ENCODE measurements at regions not wholly inside any gene's neighbourhood (a gene's known extent, or its start where the extent isn't known, plus 50 kb on each side); places are given as distances from the start of the nearest gene placed in this dataset.

DNA sequence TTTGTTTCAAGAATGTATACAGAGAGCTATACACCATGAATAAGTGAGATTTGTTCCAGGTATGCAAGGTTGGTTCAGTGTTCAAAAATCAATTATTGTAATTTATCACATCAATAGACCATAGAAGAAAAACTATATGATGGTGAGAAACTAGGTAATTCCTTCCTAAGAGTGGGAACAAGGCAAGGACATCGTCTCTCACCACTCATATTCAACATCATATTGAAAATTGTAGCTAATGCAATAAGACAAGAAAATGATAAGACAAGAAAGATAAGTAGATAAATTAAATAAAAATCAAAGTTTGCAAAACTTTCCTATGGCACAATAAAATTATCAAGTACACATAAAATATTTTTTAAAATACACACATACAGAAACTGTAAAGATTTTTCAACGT lies 385.3 kb upstream of the COBL start:
- Histone ChIP-seq H3K4me1 (ENCODE audit: control insufficient read depth, insufficient read depth, low read length) (no peaks in the 10 kb centered on the region), H3K4me3 (ENCODE audit: low read length) (no peak overlapping the region), H3K27me3 (ENCODE audit: control insufficient read depth, insufficient read depth, low read length) (no peaks in the 10 kb centered on the region), H3K9me3 (ENCODE audit: control insufficient read depth, insufficient read depth, low read length) (no peaks in the 10 kb centered on the region), H3K36me3 (ENCODE audit: control insufficient read depth, insufficient read depth, low read length) (no peaks in the 10 kb centered on the region), H3K27ac (ENCODE audit: low read length) (no peak overlapping the region)
- 100% methylated on average over 1 of the region's 2 CpGs for WGBS (ENCODE audit: insufficient coverage, insufficient read length)
- DNase-seq (ENCODE audit: low read depth, low spot score), result no peak

DNA sequence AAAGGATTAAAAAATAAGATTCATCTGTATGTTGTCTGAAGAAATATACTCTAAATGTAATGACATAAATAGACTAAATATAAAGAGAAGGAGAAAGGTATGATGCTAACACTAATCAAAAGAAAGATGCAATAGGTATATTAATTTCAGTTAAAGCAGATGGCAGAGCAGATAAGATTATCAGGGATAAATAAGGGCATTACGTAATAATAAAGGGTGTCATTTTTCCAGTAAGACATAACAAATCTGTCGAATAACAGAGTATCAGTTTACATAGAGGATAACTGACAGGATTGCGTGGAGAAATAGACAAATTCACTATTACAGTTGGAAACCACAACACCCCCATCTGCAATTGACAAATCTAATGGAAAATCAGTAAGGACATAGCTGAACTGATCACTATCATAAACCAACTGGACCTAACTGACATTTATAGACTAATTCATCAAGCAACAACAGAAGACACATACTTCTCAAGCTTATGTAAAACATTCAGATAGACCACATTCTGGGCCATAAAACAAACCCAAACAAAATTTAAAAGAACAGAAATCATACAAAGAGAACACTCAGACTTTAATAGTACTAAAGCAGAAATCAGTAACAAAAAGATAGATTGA lies 384.1 kb upstream of the COBL start:
- Histone ChIP-seq H3K27me3 (ENCODE audit: control insufficient read depth, insufficient read depth, low read length) (no peaks in the 10 kb centered on the region), H3K27ac (ENCODE audit: low read length) (no peak overlapping the region), H3K4me1 (ENCODE audit: control insufficient read depth, insufficient read depth, low read length) (no peaks in the 10 kb centered on the region), H3K9me3 (ENCODE audit: control insufficient read depth, insufficient read depth, low read length) (no peaks in the 10 kb centered on the region), H3K36me3 (ENCODE audit: control insufficient read depth, insufficient read depth, low read length) (no peaks in the 10 kb centered on the region), H3K4me3 (ENCODE audit: low read length) (no peak overlapping the region)
- DNase-seq (ENCODE audit: low read depth, low spot score), result no peak
- no CpG with 5 or more reads among the region's 3 CpGs for WGBS (ENCODE audit: insufficient coverage, insufficient read length)

DNA sequence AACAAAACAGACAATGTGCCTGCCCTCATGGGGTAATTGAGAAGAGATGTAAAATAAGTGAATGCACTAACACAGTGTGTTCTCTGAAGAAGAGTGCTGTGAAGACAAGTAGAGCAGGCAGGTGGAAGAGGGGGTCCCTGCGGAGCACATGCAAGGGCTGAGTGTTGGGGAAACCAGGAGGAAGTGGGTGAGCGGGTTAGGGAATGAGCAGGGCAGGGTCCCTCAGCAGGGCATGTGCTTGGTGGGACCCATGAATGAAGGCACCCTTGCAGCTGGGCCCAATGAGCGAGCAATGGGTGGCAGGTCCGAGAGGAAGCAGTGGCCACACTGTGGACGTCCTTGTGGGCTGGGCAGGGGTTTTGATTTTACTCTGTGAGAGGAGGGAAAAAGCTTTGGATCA lies 376.6 kb upstream of the COBL start:
- Histone ChIP-seq H3K4me1 (ENCODE audit: control insufficient read depth, insufficient read depth, low read length) (no peaks in the 10 kb centered on the region), H3K27me3 (ENCODE audit: control insufficient read depth, insufficient read depth, low read length) (no peaks in the 10 kb centered on the region), H3K4me3 (ENCODE audit: low read length) (no peak overlapping the region), H3K27ac (ENCODE audit: low read length) (no peak overlapping the region), H3K36me3 (ENCODE audit: control insufficient read depth, insufficient read depth, low read length) (no peaks in the 10 kb centered on the region), H3K9me3 (ENCODE audit: control insufficient read depth, insufficient read depth, low read length) (no peaks in the 10 kb centered on the region)
- DNase-seq (ENCODE audit: low read depth, low spot score), result no peak
- WGBS (ENCODE audit: insufficient coverage, insufficient read length), result no CpG with 5 or more reads among the region's 5 CpGs

DNA sequence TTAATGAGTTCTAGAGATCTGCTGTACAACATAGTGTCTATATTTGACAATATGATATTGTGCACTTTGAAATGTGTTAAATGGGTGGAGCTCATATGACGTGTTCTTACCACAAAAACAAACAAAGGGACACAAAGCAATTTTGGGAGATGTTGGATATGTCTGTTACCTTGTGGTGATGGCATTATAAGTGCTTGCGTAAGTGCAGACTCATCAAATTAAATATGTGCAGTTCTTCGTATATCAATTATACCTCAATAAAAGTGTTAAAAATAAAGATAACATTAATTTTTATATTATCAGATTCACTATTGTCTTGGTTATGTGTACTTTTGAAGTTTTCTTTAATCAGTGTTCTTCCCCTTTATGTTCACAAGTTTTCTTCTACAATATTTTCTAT lies 372.9 kb upstream of the COBL start:
- Histone ChIP-seq H3K4me1 (ENCODE audit: control insufficient read depth, insufficient read depth, low read length) (no peaks in the 10 kb centered on the region), H3K27ac (ENCODE audit: low read length) (no peak overlapping the region), H3K27me3 (ENCODE audit: control insufficient read depth, insufficient read depth, low read length) (no peaks in the 10 kb centered on the region), H3K36me3 (ENCODE audit: control insufficient read depth, insufficient read depth, low read length) (no peaks in the 10 kb centered on the region), H3K4me3 (ENCODE audit: low read length) (no peak overlapping the region), H3K9me3 (ENCODE audit: control insufficient read depth, insufficient read depth, low read length) (no peaks in the 10 kb centered on the region)
- DNase-seq (ENCODE audit: low read depth, low spot score), result no peak
- no CpG with 5 or more reads among the region's 3 CpGs for WGBS (ENCODE audit: insufficient coverage, insufficient read length)

GRCh38 chr7:51685794-51686193 lies 369.2 kb upstream of the COBL start:
- H3K27ac ChIP-seq (ENCODE audit: low read length), result no peak overlapping the region
- no peaks in the 10 kb centered on the region for H3K36me3 ChIP-seq (ENCODE audit: control insufficient read depth, insufficient read depth, low read length)
- no peak for DNase-seq (ENCODE audit: low read depth, low spot score)
- WGBS (ENCODE audit: insufficient coverage, insufficient read length), result no CpG with 5 or more reads among the region's 4 CpGs
- H3K9me3 ChIP-seq (ENCODE audit: control insufficient read depth, insufficient read depth, low read length), result no peaks in the 10 kb centered on the region
- no peak overlapping the region for H3K4me3 ChIP-seq (ENCODE audit: low read length)
- H3K4me1 ChIP-seq (ENCODE audit: control insufficient read depth, insufficient read depth, low read length), result no peaks in the 10 kb centered on the region
- no peaks in the 10 kb centered on the region for H3K27me3 ChIP-seq (ENCODE audit: control insufficient read depth, insufficient read depth, low read length)

DNA sequence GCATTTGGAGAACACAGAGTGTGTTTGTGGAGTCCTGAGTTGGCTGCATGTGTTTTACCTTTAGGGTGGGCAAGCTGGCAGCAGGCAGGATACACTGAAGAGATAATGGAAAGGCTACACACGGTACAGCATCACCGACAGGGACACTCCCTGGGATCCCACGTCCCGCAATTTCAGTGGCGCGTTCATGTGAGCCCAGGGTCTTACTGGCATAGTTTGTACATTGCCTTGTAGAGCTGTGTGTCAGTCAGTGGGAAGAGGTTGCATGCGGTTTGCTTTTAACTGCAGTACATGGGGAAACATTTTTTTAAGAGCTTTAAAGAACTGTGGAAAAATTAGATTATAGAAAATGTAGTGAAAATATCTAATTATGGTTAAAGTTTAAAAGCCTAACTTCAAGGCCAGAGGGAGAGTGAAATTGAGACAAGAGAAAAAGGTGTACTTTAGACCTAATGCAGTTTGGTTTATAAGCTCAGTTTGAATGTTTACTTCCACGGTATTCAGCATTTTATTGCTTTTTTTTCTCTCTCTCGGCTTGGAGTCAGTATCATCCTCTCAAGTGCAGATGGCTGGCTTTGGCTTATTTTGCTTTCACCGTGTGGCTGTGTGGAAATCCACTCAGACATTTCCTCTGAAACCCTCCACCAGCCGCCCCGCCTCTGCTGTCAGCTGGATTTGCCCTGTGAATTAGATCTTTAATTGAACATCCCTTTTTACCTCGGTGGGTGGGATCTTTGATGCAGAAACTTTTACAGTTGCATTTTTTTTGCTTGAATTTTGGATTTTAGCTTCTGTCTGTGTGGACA lies 364.2 kb upstream of the COBL start:
- WGBS (ENCODE audit: insufficient coverage, insufficient read length), result 100% methylated on average over 1 of the region's 13 CpGs
- no peak for DNase-seq (ENCODE audit: low read depth, low spot score)
- no peaks in the 10 kb centered on the region for H3K9me3 ChIP-seq (ENCODE audit: control insufficient read depth, insufficient read depth, low read length)

GRCh38 chr7:51679358-51679757 lies 362.7 kb upstream of the COBL start:
- Histone ChIP-seq H3K4me3 (ENCODE audit: low read length) (no peak overlapping the region), H3K27me3 (ENCODE audit: control insufficient read depth, insufficient read depth, low read length) (no peaks in the 10 kb centered on the region), H3K27ac (ENCODE audit: low read length) (no peak overlapping the region), H3K4me1 (ENCODE audit: control insufficient read depth, insufficient read depth, low read length) (no peaks in the 10 kb centered on the region), H3K36me3 (ENCODE audit: control insufficient read depth, insufficient read depth, low read length) (no peaks in the 10 kb centered on the region), H3K9me3 (ENCODE audit: control insufficient read depth, insufficient read depth, low read length) (no peaks in the 10 kb centered on the region)
- WGBS (ENCODE audit: insufficient coverage, insufficient read length), result no CpG with 5 or more reads among the region's 9 CpGs
- DNase-seq (ENCODE audit: low read depth, low spot score), result no peak

More for the DNA sequence above, 364.2 kb upstream of the COBL start:
- Histone ChIP-seq H3K4me3 (ENCODE audit: low read length) (no peak overlapping the region), H3K36me3 (ENCODE audit: control insufficient read depth, insufficient read depth, low read length) (no peaks in the 10 kb centered on the region), H3K27me3 (ENCODE audit: control insufficient read depth, insufficient read depth, low read length) (no peaks in the 10 kb centered on the region), H3K27ac (ENCODE audit: low read length) (no peak overlapping the region), H3K4me1 (ENCODE audit: control insufficient read depth, insufficient read depth, low read length) (no peaks in the 10 kb centered on the region)

GRCh38 chr7:51666751-51667150 lies 350.1 kb upstream of the COBL start:
- Histone ChIP-seq H3K36me3 (ENCODE audit: control insufficient read depth, insufficient read depth, low read length) (no peaks in the 10 kb centered on the region), H3K9me3 (ENCODE audit: control insufficient read depth, insufficient read depth, low read length) (no peaks in the 10 kb centered on the region), H3K27me3 (ENCODE audit: control insufficient read depth, insufficient read depth, low read length) (no peaks in the 10 kb centered on the region), H3K27ac (ENCODE audit: low read length) (no peak overlapping the region), H3K4me3 (ENCODE audit: low read length) (no peak overlapping the region), H3K4me1 (ENCODE audit: control insufficient read depth, insufficient read depth, low read length) (no peaks in the 10 kb centered on the region)
- WGBS (ENCODE audit: insufficient coverage, insufficient read length), result no CpG with 5 or more reads among the region's 5 CpGs
- DNase-seq (ENCODE audit: low read depth, low spot score), result no peak

GRCh38 chr7:51666266-51666665 lies 349.7 kb upstream of the COBL start:
- H3K36me3 ChIP-seq (ENCODE audit: control insufficient read depth, insufficient read depth, low read length), result no peaks in the 10 kb centered on the region
- H3K27ac ChIP-seq (ENCODE audit: low read length), result no peak overlapping the region
- no peak overlapping the region for H3K4me3 ChIP-seq (ENCODE audit: low read length)
- DNase-seq (ENCODE audit: low read depth, low spot score), result no peak
- WGBS (ENCODE audit: insufficient coverage, insufficient read length), result no CpG with 5 or more reads among the region's 3 CpGs
- no peaks in the 10 kb centered on the region for H3K27me3 ChIP-seq (ENCODE audit: control insufficient read depth, insufficient read depth, low read length)
- no peaks in the 10 kb centered on the region for H3K9me3 ChIP-seq (ENCODE audit: control insufficient read depth, insufficient read depth, low read length)
- H3K4me1 ChIP-seq (ENCODE audit: control insufficient read depth, insufficient read depth, low read length), result no peaks in the 10 kb centered on the region

DNA sequence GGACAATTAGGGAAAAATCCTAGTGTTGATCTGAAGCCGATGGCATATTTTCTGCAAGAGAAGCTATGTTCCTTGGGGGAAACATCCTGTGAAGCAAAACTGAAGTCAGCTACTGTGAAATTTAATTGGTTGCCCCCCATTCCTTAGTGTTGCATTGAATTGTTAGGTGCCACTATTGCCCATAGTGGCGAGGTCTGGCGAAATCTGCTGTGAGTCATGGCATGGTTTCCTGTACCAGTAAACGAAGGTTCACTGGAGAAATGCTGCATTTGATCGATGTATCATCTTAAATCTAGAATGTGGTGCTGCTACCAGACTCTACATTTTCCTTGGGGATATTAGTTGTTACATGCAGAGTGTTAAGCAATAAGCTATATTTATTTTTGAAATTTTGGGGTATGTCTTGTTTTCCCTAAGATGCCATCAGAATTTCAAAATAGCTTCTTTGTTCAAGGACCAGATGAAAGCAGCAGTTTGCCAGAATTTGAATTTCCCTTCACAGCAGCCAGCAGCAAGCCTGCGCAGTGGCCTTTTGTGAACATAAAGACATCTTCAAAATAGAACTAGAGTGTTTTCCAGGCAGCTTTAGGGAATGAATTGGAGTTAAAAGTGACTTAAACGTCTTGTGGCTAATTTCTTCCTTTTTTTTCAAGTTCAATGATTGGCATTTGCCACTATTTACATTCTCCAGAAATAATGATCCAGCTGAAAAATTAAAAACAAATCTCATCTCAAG lies 348.6 kb upstream of the COBL start:
- no peaks in the 10 kb centered on the region for H3K9me3 ChIP-seq (ENCODE audit: control insufficient read depth, insufficient read depth, low read length)
- H3K4me3 ChIP-seq (ENCODE audit: low read length), result no peak overlapping the region
- H3K27me3 ChIP-seq (ENCODE audit: control insufficient read depth, insufficient read depth, low read length), result no peaks in the 10 kb centered on the region
- no CpG with 5 or more reads among the region's 7 CpGs for WGBS (ENCODE audit: insufficient coverage, insufficient read length)
- no peaks in the 10 kb centered on the region for H3K4me1 ChIP-seq (ENCODE audit: control insufficient read depth, insufficient read depth, low read length)
- no peak overlapping the region for H3K27ac ChIP-seq (ENCODE audit: low read length)
- H3K36me3 ChIP-seq (ENCODE audit: control insufficient read depth, insufficient read depth, low read length), result no peaks in the 10 kb centered on the region
- no peak for DNase-seq (ENCODE audit: low read depth, low spot score)

Measured in iPS DF 6.9 (cell line).